HEK293T (cell line): ENCODE measurements at regions not wholly inside any gene's neighbourhood (a gene's known extent, or its start where the extent isn't known, plus 50 kb on each side); places are given as distances from the start of the nearest gene placed in this dataset.

Experiments used
- ARNT ChIP-seq: fragments of 450-650 bp; IDR thresholded peaks from 2 replicates; pipeline ENCODE4 v1.6.1; 2017; ENCODE audit warnings: mild to moderate bottlenecking
- BHLHE40 ChIP-seq: fragments of 450-650 bp; IDR thresholded peaks from 2 replicates; pipeline ENCODE4 v1.6.1; 2016; ENCODE audit warnings: mild to moderate bottlenecking, moderate library complexity, borderline replicate concordance
- CTBP1 ChIP-seq: fragments of 450-650 bp; IDR thresholded peaks from 2 replicates; pipeline ENCODE4 v1.6.1; 2016; ENCODE audit warnings: borderline replicate concordance
- FOXA1 ChIP-seq: fragments of 450-650 bp; IDR thresholded peaks from 2 replicates; pipeline ENCODE4 v1.6.1; 2016; ENCODE audit warnings: mild to moderate bottlenecking
- FOXK2 ChIP-seq: fragments of 450-650 bp; IDR thresholded peaks from 2 replicates; pipeline ENCODE4 v1.6.1; 2016; ENCODE audit warnings: mild to moderate bottlenecking
- FOXM1 ChIP-seq: fragments of 450-650 bp; IDR thresholded peaks from 2 replicates; pipeline ENCODE4 v1.6.1; 2017; ENCODE audit warnings: mild to moderate bottlenecking, borderline replicate concordance
- HDGF ChIP-seq: fragments of 450-650 bp; IDR thresholded peaks from 2 replicates; pipeline ENCODE4 v1.6.1; 2017; ENCODE audit warnings: antibody characterized with exemption, borderline replicate concordance
- L3MBTL2 ChIP-seq: fragments of 450-650 bp; conservative IDR thresholded peaks from 2 replicates; pipeline ENCODE4 v1.6.1; 2016; ENCODE audit warnings: mild to moderate bottlenecking
- LEF1 ChIP-seq: fragments of 450-650 bp; IDR thresholded peaks from 2 replicates; pipeline ENCODE4 v1.6.1; 2017; ENCODE audit warnings: mild to moderate bottlenecking, borderline replicate concordance
- PKNOX1 ChIP-seq: fragments of 450-650 bp; IDR thresholded peaks from 2 replicates; pipeline ENCODE4 v1.6.1; 2016
- SP1 ChIP-seq: fragments of 450-650 bp; IDR thresholded peaks from 2 replicates; pipeline ENCODE4 v1.6.1; 2017
- SUZ12 ChIP-seq: fragments of 450-650 bp; IDR thresholded peaks from 2 replicates; pipeline ENCODE4 v1.6.1; 2016; ENCODE audit warnings: mild to moderate bottlenecking
- TARDBP ChIP-seq: fragments of 450-650 bp; IDR thresholded peaks from 2 replicates; pipeline ENCODE4 v1.6.1; 2016
- ZNF384 ChIP-seq: fragments of 450-650 bp; IDR thresholded peaks from 2 replicates; pipeline ENCODE4 v1.6.1; 2016

GRCh38 chr9:19989213-19989612 lies 200.4 kb upstream of the SLC24A2 start:
- TF ChIP-seq FOXM1 (no peak), L3MBTL2 (no peak), PKNOX1 (no peak), HDGF (no peak), SP1 (no peak), CTBP1 (no peak), BHLHE40 (no peak), FOXK2 (no peak), ARNT (no peak), SUZ12 (no peak), FOXA1 (no peak), ZNF384 (no peak), TARDBP (no peak), LEF1 (no peak)
